ENCODE measurements at regions not wholly inside any gene's neighbourhood (a gene's known extent, or its start where the extent isn't known, plus 50 kb on each side); places are given as distances from the start of the nearest gene placed in this dataset.

DNA sequence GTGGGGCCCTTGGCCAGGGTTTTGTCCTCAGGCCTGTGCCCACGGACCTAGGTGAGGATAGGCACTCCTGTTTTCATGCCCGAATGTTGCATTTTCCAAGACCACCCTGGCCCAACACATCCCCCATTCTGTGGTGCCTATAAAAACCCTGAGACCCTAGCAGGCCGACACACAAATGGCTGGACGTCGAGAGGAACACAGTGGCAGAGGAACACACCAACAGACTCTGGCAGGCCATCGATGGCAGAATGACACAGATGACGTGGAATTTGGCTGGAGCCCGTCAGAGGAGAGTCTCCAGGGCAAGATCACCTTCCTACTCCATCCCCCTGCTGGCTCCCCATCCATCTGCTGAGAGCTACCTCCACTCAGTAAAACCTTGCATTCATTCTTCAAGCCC lies 898.8 kb downstream of the ANKRD7 start:
- Histone ChIP-seq H3K27me3 (ENCODE audit: low read depth, low read length) (no peaks in the 10 kb centered on the region), H3K4me1 (ENCODE audit: low read length) (no peaks in the 10 kb centered on the region), H3K9ac (ENCODE audit: low read length) (no peak overlapping the region), H3K27ac (ENCODE audit: low read length) (no peak overlapping the region), H4K20me1 (ENCODE audit: insufficient read depth, low read length) (no peaks in the 10 kb centered on the region), H3K4me3 (ENCODE audit: low read length) (no peak overlapping the region), H3K4me2 (ENCODE audit: low read length) (no peak overlapping the region), H3K9me3 (ENCODE audit: insufficient read depth, low read length) (no peaks in the 10 kb centered on the region), H3K36me3 (replicated peaks; ENCODE audit: low read depth, low read length) (no peaks in the 10 kb centered on the region), H3K79me2 (ENCODE audit: low read length) (no peaks in the 10 kb centered on the region), H2AFZ (ENCODE audit: low read depth, low read length) (no peak overlapping the region)
- no peak for TF ChIP-seq EZH2phosphoT487 (IDR thresholded peaks at IDR 0.05; ENCODE audit: low read depth)
- TF ChIP-seq, protein P1, sequence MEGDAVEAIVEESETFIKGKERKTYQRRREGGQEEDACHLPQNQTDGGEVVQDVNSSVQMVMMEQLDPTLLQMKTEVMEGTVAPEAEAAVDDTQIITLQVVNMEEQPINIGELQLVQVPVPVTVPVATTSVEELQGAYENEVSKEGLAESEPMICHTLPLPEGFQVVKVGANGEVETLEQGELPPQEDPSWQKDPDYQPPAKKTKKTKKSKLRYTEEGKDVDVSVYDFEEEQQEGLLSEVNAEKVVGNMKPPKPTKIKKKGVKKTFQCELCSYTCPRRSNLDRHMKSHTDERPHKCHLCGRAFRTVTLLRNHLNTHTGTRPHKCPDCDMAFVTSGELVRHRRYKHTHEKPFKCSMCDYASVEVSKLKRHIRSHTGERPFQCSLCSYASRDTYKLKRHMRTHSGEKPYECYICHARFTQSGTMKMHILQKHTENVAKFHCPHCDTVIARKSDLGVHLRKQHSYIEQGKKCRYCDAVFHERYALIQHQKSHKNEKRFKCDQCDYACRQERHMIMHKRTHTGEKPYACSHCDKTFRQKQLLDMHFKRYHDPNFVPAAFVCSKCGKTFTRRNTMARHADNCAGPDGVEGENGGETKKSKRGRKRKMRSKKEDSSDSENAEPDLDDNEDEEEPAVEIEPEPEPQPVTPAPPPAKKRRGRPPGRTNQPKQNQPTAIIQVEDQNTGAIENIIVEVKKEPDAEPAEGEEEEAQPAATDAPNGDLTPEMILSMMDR (IDR thresholded peaks at IDR 0.05; ENCODE audit: low read depth, low read length), result no peak

DNA sequence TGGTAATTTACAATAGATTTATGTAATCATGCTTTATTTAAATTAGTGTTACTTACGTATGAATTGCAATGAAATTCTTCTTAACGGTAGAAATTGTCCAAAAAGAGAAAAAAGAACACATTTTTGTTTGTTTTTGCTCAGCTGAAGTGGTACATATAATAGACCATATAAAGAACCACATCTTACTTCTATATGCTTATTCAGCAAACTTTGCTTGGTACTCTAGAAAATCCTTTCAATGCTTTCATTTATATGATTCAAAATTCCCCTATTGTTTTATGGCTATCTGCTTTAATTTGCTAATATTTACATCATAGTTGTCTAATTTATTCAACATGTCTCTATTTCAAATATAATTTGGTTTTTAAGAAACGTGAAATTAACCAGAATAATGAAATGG lies 903.2 kb downstream of the ANKRD7 start:
- Histone ChIP-seq H3K27me3 (ENCODE audit: low read depth, low read length) (no peaks in the 10 kb centered on the region), H3K9me3 (ENCODE audit: insufficient read depth, low read length) (no peaks in the 10 kb centered on the region), H3K4me2 (ENCODE audit: low read length) (no peak overlapping the region), H3K4me1 (ENCODE audit: low read length) (no peaks in the 10 kb centered on the region), H4K20me1 (ENCODE audit: insufficient read depth, low read length) (no peaks in the 10 kb centered on the region), H3K36me3 (replicated peaks; ENCODE audit: low read depth, low read length) (no peaks in the 10 kb centered on the region), H2AFZ (ENCODE audit: low read depth, low read length) (no peak overlapping the region; the same call in 1 of the 2 replicates), H3K27ac (ENCODE audit: low read length) (no peak overlapping the region), H3K9ac (ENCODE audit: low read length) (no peak overlapping the region), H3K79me2 (ENCODE audit: low read length) (no peaks in the 10 kb centered on the region), H3K4me3 (ENCODE audit: low read length) (no peak overlapping the region)
- TF ChIP-seq, protein P1 (IDR thresholded peaks at IDR 0.05; ENCODE audit: low read depth, low read length), result no peak
- TF ChIP-seq EZH2phosphoT487 (IDR thresholded peaks at IDR 0.05; ENCODE audit: low read depth), result no peak

DNA sequence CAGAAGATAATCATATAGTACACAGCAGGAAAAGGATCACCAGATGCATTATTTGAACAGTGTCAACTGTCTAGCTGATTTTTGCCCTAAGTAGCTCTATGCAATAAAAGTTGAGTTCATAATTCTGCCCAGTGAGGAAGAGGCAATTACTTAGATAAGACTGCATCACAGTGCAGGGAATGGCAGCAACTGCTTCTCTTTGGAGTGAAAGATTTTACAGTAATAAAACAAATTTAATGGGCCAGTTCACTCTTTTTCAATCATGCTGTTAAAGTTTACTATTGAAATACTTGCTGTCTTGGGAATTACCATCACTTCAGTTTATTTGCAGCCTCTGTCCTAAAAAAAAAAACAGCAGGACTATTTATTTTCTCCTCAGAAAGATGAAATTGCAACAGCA lies 907.9 kb downstream of the ANKRD7 start:
- H3K9ac ChIP-seq (ENCODE audit: low read length), result no peak overlapping the region
- no peaks in the 10 kb centered on the region for H3K9me3 ChIP-seq (ENCODE audit: insufficient read depth, low read length)
- no peak overlapping the region for H2AFZ ChIP-seq (ENCODE audit: low read depth, low read length)
- no peaks in the 10 kb centered on the region for H3K4me1 ChIP-seq (ENCODE audit: low read length)
- no peak for TF ChIP-seq EZH2phosphoT487 (IDR thresholded peaks at IDR 0.05; ENCODE audit: low read depth)
- TF ChIP-seq, protein P1 (IDR thresholded peaks at IDR 0.05; ENCODE audit: low read depth, low read length), result no peak
- H3K4me2 ChIP-seq (ENCODE audit: low read length), result no peak overlapping the region
- no peaks in the 10 kb centered on the region for H4K20me1 ChIP-seq (ENCODE audit: insufficient read depth, low read length)
- H3K27ac ChIP-seq (ENCODE audit: low read length), result no peak overlapping the region
- no peak overlapping the region for H3K4me3 ChIP-seq (ENCODE audit: low read length)
- H3K36me3 ChIP-seq (replicated peaks; ENCODE audit: low read depth, low read length), result no peaks in the 10 kb centered on the region
- no peaks in the 10 kb centered on the region for H3K79me2 ChIP-seq (ENCODE audit: low read length)
- no peaks in the 10 kb centered on the region for H3K27me3 ChIP-seq (ENCODE audit: low read depth, low read length)

DNA sequence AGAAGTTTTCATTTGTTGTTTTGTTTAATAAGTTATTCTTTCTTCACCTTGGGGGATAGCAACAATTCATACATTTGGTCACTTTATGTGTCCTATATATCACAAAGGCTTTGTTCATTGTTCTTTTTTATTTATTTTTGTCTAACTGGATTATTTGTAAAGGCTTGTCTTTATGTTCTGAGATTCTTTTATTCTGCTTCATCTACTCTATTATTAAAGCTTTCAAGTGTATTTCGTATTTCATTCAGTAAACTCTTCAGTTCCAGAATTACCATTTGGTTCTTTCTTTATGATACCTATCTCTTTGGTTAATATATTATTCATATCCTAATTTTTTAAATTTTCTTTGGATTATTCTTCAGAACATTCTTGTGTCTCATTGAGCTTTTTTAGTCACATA lies 942.9 kb downstream of the ANKRD7 start:
- TF ChIP-seq EZH2phosphoT487 (IDR thresholded peaks at IDR 0.05; ENCODE audit: low read depth), result no peak
- TF ChIP-seq, protein P1 (IDR thresholded peaks at IDR 0.05; ENCODE audit: low read depth, low read length), result no peak
- Histone ChIP-seq H3K79me2 (ENCODE audit: low read length) (no peaks in the 10 kb centered on the region), H4K20me1 (ENCODE audit: insufficient read depth, low read length) (no peaks in the 10 kb centered on the region), H3K4me2 (ENCODE audit: low read length) (no peak overlapping the region), H3K9ac (ENCODE audit: low read length) (no peak overlapping the region), H3K4me1 (ENCODE audit: low read length) (no peaks in the 10 kb centered on the region), H3K27ac (ENCODE audit: low read length) (no peak overlapping the region), H3K36me3 (replicated peaks; ENCODE audit: low read depth, low read length) (no peaks in the 10 kb centered on the region), H3K4me3 (ENCODE audit: low read length) (no peak overlapping the region), H3K9me3 (ENCODE audit: insufficient read depth, low read length) (peaks cover 21% of the 10 kb centered on the region; the same call in 1 of the 2 replicates), H3K27me3 (ENCODE audit: low read depth, low read length) (no peaks in the 10 kb centered on the region), H2AFZ (ENCODE audit: low read depth, low read length) (no peak overlapping the region)

All from OCI-LY3 (cell line).